ENCODE measurements at regions not wholly inside any gene's neighbourhood (a gene's known extent, or its start where the extent isn't known, plus 50 kb on each side); places are given as distances from the start of the nearest gene placed in this dataset.
A peak's percentile ranks its signal among the peaks of the same experiment; 100 is the strongest.

- no peak for DNase-seq
Observed at GRCh38 chr11:122521626-122522025, 133.9 kb upstream of the UBASH3B start.

- no peak for DNase-seq
Observed at GRCh38 chr11:122517403-122518379, 137.8 kb upstream of the UBASH3B start.

GRCh38 chr11:122516686-122517085 is 138.8 kb upstream of the UBASH3B start:
- DNase-seq = no peak

- no peak for DNase-seq
Observed at GRCh38 chr11:122513997-122514396, 141.5 kb upstream of the UBASH3B start.

GRCh38 chr11:122513328-122513727 is 142.2 kb upstream of the UBASH3B start:
- no peak for DNase-seq

GRCh38 chr11:122512688-122513087 is 142.8 kb upstream of the UBASH3B start:
- no peak for DNase-seq

GRCh38 chr11:122509899-122510298 is 145.6 kb upstream of the UBASH3B start:
- no peak for DNase-seq

GRCh38 chr11:122509091-122509490 is 146.4 kb upstream of the UBASH3B start:
- no peak for DNase-seq

- peak; percentile 58 for DNase-seq
Observed at GRCh38 chr11:122505304-122506006, 150.1 kb upstream of the UBASH3B start.

GRCh38 chr11:122494221-122494620 is 161.3 kb upstream of the UBASH3B start:
- DNase-seq = no peak

GRCh38 chr11:122491509-122491908 is 164.0 kb upstream of the UBASH3B start:
- DNase-seq = no peak

GRCh38 chr11:122488892-122489706 is 166.4 kb upstream of the UBASH3B start:
- DNase-seq = no peak

GRCh38 chr11:122487669-122488068 is 167.9 kb upstream of the UBASH3B start:
- DNase-seq = no peak

- DNase-seq = no peak
Observed at GRCh38 chr11:122486793-122487495, 168.6 kb upstream of the UBASH3B start.

GRCh38 chr11:122478986-122479385 is 176.5 kb upstream of the UBASH3B start:
- no peak for DNase-seq

GRCh38 chr11:122468965-122469364 is 186.6 kb upstream of the UBASH3B start:
- no peak for DNase-seq

GRCh38 chr11:122463530-122463929 is 192.0 kb upstream of the UBASH3B start:
- DNase-seq = no peak

- DNase-seq = no peak
Observed at GRCh38 chr11:122459064-122459463, 196.5 kb upstream of the UBASH3B start.

- no peak for DNase-seq
Observed at GRCh38 chr11:122453586-122453985, 201.9 kb upstream of the UBASH3B start.

- no peak for DNase-seq
Observed at GRCh38 chr11:122451911-122452310, 203.6 kb upstream of the UBASH3B start.

- no peak for DNase-seq
Observed at GRCh38 chr11:122441666-122442035, 213.9 kb upstream of the UBASH3B start.

Data from GOT3 (cell line).